RPMI7951 (cell line): ENCODE measurements at regions not wholly inside any gene's neighbourhood (a gene's known extent, or its start where the extent isn't known, plus 50 kb on each side); places are given as distances from the start of the nearest gene placed in this dataset.
"Not testable (repeated sequence)": the region's sequence is repeated elsewhere in the genome, so short reads cannot be mapped to it uniquely, and the experiment has no call there.

Experiments
- DNase-seq: peaks from one replicate; pipeline ENCODE4 v3.0.0-alpha.2; 2012; ENCODE audit warnings: low read depth

DNA sequence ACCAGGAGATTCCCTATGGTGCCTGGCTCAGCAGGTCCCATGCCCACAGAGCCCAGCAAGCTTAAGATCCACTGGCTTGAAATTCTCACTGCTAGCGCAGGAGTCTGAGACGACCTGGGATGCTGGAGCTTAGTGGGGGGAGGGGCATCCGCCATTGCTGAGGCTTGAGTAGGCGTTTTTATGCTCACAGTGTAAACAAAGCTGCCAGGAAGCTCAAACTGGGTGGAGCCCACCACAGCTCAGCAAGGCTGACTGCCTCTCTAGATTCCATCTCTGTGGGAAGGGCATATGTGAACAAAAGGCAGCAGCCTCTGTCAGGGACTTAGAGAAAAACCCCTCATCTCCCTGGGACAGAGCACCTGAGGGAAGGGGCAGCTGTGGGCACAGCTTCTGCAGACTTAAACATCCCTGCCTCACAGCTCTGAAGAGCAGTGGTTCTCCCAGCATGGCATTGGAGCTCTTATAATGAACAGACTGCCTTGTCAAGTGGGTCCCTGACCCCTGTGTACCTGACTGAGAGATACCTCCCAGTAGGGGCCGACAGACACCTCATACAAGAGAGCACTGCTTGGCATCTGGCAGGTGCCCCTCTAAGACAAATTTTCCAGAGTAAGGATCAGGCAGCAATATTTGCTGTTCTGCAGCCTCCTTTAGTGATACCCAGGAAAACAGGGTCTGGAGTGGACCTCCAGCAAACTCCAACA, 231.5 kb upstream of the SETMAR start:
- no peak for DNase-seq

DNA sequence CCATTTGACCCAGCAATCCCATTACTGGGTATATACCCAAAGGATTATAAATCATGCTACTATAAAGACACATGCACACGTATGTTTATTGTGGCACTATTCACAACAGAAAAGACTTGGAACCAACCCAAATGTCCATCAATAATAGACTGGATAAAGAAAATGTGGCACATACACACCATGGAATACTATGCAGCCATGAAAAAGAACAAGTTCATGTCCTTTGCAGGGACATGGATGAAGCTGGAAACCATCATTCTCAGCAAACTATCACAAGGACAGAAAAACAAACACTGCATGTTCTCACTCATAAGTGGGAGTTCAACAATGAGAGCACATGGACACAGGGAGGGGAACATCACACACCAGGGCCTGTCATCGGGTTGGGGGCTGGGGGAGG, 225.9 kb upstream of the SETMAR start:
- not testable (repeated sequence) for DNase-seq

DNA sequence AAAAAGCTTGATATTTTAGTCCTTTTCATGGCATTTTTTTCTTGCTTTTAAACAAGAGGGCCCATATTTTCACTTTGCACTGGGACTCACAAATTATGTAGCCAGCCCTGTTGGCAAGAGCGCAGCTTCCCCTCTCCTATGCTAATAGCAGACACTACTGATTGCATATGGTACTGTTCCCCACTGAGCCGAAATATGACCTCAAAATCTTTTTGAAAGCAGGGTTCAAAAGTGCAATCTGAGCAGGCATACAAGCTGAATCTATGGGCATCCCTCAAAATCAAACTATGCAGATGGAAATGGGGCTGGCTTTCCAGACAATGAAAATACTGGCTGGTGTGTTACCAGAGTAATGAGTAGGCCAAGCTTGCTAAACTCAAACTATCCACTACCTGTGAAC, 225.2 kb upstream of the SETMAR start:
- no peak for DNase-seq

DNA sequence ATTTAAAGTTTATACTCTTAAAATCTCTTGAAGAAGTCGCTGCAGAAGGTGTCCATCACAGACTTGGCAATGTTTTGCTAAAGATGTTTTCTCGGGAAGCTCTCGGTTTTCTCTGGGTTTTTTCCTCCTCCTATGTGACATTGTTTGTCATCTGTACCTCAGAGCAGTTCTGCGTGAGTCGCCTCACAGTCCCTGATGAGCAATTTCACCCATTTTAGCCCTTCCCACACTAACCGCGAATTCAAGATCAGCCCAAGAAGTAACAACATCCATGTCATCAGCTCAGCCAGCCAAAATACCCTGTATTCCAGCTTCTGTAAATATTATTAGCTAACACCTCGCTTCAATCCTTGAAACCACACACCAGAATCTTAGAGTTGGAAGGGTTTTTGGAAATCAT, 224.3 kb upstream of the SETMAR start:
- DNase-seq, result no peak

DNA sequence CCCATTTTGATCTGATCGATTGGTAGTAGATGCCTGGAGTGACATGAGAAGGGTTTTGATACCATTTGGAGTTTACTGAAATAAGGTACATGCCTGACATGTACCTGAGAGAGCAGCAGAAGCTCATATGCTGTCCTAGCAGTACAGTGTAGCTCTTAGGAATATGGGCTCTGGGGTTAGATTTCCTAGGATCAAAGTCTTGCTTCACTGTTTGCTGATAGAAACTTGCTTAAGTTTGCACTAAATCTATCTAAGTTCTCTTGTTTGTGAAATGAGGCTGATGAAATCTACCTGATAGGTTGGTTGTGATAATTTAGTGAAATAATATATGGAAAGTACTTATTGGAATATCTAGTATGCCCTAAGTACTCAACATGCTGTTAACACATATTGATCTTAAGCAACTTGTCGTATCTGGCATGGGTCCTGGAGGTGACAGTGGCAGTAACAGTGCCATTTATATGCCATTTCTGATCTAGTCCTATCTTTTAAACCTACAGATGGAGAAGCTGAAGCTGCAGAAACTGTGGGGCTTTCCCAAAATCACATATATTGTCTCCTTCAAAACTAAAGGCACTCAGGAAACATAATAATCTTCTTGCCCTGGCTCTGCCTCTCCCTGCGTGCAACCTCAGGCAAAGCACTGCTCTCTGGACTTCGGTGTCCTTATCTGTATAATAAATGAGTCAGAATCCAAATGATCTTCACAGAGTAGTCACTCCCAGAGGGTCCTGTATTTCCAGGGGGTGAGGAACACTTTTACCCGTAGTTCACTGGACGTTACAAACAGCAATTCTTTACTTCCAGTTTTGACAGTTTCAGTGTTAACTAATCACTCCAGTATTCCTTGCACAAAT, 223.6 kb upstream of the SETMAR start:
- DNase-seq, result no peak

DNA sequence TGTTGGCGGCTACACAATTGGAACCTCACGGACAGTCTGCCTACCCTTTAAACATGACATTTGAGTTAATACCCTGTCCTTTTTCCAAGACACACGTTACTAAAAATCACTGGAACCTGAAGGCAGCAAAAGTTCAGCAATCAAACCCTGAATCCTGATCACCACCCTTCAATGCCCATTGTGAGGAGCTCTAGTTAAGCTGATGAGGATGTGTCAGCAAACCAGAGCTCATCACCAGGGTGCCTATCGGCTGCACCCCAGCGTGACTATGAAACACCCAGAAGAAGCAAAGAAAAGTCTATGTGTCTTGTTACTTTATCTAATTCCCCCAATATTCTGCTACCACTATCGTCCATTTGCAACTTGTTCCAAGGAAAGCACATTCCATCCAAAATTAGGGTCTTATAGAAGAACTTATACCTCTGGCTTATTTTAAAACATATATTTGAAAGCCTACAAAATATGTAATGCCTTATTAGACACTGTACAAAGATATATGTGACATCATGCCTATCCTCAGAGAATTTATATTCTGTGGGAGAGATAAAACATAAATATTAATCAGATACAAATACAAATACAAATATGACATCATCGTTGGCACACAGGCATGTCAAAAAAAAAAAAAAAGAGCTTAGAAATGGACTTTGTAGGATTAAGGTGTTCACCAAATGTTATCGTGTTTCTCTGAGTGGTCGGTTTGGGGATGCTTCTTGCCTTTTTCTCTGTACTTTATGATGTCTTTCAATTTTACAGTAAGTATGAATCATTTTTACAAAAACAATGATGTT, 219.7 kb upstream of the SETMAR start:
- DNase-seq, result no peak

DNA sequence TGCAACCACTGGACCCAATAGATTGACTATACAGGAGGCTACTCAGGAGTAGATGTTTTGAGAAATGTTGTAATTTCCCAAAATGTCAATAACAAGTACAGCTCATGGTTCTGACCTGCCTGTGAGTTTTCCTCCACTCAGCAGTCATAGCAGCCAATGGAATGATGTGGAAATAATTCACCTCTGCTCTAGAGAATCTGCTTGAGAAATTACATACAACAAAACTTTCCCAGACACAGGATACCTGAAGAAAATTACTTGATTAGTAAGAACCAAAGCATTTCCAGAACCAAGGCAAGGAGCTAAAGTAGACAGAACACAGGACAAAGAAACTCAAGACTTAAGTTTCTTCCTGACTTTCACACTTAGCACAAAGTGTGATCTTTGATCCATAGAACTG, 218.9 kb upstream of the SETMAR start:
- no peak for DNase-seq

DNA sequence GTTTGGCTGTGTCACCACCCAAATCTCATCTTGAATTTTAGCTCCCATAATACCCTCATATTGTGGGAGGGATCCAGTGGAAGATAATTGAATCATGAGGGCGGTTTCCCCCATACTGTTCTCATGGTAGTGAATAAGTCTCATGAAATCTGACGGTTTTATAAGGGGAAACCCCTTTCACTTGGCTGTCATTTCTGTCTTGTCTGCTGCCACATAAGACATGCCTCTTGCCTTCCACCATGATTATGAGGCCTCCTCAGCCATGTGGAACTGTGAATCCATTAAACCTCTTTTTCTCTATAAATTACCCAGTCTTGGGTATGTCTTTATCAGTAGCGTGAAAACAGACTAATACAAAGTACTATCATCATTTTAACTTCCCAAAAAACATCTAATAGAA, 216.5 kb upstream of the SETMAR start:
- DNase-seq, result not testable (repeated sequence)

DNA sequence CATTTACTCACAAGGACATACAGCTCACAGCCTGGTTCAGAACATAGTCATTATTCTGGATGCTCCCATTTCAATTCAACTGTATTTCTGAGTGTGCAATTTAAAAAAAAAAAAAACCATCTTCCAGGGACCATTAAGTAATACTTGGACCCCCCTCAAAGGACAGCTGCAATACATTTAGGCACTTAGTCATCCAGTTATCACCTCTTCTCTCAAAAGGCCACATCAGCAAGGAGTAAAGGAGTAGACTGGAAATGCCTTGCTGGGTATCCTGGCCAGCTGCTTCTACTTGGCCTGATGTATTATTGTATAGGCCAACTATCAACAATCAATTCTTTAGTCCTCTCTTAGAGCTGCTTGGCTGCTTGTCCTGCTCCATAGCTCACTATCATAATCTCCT, 211.4 kb upstream of the SETMAR start:
- no peak for DNase-seq

DNA sequence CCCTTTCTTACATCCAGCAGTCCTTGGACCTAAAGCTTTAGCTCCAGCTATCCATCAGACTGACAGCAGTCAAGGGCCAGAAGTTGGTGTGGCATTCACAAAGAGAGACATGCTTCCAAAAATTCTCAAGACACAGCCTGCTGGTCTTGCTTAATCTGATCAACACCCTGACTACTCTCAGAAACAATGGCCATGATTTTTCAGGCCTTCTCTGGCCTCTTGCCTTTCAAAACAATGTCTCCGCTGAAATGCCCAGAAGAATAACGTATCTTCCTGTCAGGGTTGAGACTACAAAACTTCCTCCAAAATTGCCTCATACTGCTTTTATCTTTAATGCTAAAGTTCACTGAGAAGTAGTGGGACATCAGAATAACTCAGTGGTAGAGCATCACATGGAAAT, 205.4 kb upstream of the SETMAR start:
- DNase-seq, result no peak

DNA sequence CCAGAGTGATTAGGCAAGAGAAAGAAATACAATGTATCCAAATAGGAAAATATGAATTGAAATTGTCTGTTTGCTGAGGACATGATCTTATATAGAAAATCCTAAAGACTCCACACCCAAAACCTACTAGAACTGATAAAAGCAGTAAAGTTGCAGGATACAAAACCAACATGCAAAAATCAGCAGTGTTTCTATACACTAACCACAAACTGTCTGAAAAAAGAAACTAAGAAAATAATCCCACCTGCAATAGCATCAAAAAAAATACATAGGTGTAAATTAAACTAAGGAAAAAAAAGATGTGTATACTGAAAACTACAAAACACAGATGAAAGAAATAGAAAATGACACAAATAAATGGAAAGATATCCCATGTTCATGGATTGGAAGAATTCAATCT, 203.6 kb upstream of the SETMAR start:
- no peak for DNase-seq

DNA sequence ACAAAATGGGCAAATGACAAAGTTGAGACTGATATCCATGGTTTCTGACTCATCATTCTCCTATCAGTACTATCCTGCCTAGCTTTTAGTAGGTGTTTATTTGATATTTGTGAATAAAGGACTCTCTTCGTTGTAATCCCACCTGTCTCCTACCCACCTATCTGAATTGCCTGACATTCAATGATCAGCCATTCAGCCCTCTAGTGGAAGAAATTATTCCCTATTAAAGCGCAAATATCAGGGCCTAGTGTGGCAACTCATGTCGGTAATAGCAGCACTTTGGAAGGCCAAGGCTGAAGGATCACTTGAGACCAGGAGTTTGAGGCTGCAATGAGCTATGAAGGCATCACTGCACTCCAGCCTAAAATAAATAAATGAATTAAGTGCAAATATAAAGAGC, 195.7 kb upstream of the SETMAR start:
- DNase-seq, result no peak

DNA sequence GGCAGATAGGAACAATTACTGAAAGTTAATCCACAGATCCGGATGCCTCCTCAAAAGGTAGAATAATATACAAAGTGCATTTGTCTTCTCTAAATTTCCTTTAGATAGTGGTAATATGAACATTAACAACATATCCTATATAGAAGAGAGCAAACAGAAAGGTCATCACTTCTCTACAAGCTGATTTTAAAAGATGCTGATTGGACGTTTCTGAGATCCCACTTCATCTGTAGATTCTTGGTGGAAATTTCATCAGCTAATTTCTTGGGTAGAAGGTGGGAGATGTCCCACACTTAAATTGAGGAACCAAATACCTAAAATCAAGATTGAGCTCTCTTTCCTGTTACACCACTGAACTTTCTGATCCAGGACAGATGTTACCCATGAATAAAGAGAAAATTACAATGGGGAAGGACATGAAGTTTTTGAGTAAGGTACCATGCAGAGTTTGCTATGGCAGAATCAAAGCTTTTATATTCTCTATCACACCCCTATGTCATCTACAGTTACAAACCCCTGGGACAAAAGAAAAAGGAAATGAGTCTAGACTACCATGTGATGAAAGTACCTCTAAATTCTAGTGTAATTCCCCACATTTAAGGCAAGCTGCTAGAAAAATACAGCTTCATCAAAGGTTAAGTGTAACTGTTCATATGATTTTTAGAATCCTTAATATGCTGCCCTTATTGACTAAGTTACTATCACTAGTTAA, 189.2 kb upstream of the SETMAR start:
- no peak for DNase-seq

DNA sequence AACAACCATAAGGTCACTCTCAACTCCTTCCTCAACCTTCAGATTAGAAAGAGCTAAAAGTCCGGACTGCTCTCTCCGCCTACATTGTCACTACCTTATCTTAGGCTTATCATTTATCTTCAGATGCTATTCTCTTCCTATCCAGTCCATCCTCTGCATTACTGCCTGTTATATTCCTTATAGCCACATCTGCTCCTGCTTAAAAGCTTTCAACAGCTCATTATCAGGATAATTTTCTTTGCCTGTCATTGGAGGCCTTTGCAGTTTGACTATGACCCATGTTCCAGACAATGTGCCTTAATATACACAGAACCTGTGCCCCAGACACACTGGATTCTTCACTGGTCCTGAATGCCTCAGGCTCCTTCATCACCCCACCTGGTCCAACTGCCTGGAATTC, 184.1 kb upstream of the SETMAR start:
- no peak for DNase-seq

DNA sequence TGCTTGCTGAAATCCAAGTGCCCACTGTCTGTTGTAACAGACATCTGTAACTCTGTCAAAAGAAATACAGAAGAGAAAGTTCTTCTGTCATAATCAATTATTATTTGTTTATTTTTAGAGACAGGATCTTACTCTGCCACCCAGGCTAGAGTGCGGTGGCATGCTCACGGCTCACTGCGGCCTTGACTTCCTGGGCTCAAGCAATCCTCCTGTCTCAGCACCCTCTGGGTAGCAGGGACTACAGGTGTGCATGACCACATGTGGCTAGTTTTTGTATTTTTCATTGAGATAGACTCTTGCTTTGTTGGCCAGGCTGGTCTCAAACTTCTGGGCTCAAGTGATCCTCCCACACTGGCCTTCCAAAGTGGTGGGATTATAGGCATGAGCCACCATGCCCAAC, 177.6 kb upstream of the SETMAR start:
- no peak for DNase-seq

DNA sequence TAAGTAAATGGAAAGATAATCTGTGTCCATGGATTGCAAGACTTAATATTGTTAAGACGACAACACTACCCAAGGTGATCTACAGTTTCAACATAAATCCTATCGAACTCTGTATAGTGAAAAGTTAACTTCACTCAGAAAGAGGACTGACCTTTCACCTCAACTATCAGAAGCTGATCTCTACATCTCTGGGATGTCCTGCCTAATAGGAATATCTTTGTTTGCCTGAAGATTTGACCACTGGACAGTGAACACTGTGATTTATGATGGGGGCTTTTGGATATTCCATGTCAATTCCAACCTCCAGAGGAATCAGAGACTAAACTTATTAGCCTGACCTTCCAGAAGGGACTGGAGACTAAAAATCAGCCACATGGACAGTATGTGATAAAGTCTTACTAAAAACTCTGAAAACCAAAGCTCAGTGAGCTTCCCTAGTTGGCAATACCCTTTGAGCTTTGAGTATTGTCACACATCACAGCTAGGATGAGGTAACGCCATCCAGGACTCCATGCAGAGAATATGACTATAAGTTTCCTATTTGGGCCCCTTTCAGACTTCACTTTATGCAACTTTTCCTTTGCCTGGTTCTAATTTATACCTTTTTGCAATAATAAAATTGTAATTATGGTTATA, 164.9 kb upstream of the SETMAR start:
- DNase-seq, result no peak

DNA sequence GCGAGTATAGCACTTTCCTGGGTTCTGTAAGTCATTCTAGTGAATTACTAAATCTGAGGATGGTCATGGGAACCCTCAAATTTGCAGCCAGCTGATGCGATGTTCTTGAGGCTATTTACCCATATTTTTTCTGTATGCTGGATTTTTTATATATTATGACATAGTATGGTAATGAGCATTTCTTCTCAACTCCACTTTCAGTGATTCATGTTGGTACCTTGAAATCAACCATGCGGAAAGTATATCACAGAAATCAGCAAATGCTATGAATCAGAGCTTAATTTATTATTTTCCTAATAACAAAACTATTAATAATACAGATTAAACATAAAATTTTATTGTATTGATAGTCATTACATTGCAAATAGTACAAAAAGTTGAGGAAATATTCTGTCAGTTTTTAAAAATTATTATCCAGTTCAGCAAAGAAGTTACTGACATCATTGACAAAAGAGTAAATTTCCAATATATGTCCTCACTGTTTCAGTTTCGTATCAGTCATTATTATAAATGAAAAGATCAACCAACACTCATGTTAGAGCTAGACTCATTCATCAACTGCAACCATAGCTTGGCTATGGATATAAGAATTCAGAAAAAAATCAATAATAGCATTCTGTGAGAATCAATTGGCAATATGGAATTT, 164.3 kb upstream of the SETMAR start:
- DNase-seq, result no peak

DNA sequence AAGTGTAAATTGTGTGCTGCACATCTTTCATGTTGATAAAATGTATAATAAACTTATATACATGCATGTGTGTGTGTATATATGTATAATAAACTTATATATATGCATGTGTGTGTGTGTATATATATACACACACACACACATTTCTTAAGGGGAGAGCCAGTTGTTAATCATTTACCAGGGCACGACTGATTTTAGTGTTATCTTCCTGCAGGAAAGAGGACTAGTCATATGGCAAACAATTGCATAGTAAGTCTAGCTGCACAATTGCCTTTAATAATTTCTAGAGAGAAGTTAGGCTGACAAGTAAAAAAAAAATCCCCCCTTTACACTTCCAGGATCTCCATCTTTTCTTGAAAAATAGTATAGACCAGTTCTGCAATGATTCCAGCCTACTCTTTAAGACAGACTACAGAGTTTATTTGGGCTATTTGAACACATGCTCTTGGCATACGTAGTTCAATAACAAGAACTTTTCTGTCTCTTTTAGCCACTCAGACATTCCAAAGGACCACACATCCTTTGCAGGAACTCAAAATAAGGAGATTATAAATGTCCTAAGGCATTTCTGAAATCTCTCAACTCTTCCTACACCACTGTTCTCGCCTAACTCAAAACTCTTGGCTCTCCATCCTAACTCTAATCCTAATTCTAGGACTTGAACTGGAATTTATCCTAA, 163.6 kb upstream of the SETMAR start:
- DNase-seq, result no peak

DNA sequence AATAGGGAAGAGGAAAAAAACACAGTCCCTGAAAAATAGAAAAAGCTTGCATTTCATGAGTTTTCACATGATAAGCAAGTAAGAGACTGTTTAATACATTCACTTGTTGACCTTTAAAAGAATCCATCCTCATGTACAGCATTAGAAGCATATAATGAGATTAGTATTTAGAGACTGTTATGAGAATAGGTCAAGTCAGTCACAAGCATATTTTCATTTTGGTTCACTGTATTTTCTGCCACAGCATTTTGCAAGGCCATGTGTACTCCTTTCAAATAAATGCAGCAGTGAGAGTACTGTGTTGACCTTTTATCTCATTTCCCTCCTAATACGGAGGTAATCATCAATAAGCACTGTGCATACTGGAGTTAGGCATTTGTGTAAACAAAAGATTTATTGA, 162.2 kb upstream of the SETMAR start:
- DNase-seq, result no peak

DNA sequence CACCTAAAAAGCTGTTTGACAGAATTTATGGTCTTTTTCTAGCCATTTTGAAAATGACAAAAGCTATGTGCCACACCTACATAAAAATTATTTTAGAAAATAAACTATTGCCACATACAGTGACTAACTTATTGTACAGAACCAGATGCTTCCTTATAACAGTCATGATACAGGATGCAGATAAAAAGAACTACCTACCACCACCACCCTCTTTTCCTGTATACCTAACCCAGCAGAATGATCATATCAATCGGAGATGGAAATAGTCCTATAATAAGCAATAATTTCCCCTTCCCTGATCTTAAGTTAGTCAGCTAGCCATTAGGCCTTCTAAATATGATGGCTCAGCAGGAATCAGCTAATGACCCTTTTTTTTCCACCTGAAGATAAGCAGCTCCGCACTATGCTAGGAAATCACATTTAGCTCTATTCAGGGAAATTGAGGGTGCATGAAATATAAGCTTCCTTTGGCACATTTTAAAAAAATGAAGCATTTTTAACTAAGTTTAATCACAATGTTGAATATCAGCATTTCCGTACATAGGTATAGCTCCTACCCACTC, 155.5 kb upstream of the SETMAR start:
- DNase-seq, result no peak
